Muscle of arm (tissue), 1 donor: ENCODE measurements at regions not wholly inside any gene's neighbourhood (a gene's known extent, or its start where the extent isn't known, plus 50 kb on each side); places are given as distances from the start of the nearest gene placed in this dataset.
A peak's percentile ranks its signal among the peaks of the same experiment; 100 is the strongest.
"Not testable (repeated sequence)": the region's sequence is repeated elsewhere in the genome, so short reads cannot be mapped to it uniquely, and the experiment has no call there.

ENCODE experiments used
- DNase-seq: peaks from one replicate; pipeline ENCODE4 v3.0.0-alpha.2; 2013

GRCh38 chr18:2222270-2223185, 348.8 kb downstream of the METTL4 start:
- DNase-seq: no peak

- DNase-seq: peak; percentile 69
These were observed 347.9 kb downstream of the METTL4 start for GRCh38 chr18:2223449-2223848.

- peak; percentile 67 for DNase-seq
These were observed 347.5 kb downstream of the METTL4 start for GRCh38 chr18:2223849-2224248.

- DNase-seq: no peak
These were observed 335.1 kb downstream of the METTL4 start for GRCh38 chr18:2236232-2236631.

- no peak for DNase-seq
These were observed 333.6 kb downstream of the METTL4 start for GRCh38 chr18:2237706-2238105.

- DNase-seq: no peak
These were observed 331.0 kb downstream of the METTL4 start for GRCh38 chr18:2240311-2240705.

GRCh38 chr18:2244641-2245040, 326.7 kb downstream of the METTL4 start:
- no peak for DNase-seq

- not testable (repeated sequence) for DNase-seq
These were observed 324.2 kb downstream of the METTL4 start for GRCh38 chr18:2247101-2247500.

- no peak for DNase-seq
These were observed 316.3 kb downstream of the METTL4 start for GRCh38 chr18:2254977-2255376.

GRCh38 chr18:2256577-2256976, 314.7 kb downstream of the METTL4 start:
- no peak for DNase-seq

- DNase-seq: no peak
These were observed 312.4 kb downstream of the METTL4 start for GRCh38 chr18:2258954-2259353.

- DNase-seq: no peak
These were observed 307.9 kb downstream of the METTL4 start for GRCh38 chr18:2263303-2263890.

- no peak for DNase-seq
These were observed 296.7 kb downstream of the METTL4 start for GRCh38 chr18:2274613-2275012.

- DNase-seq: no peak
These were observed 290.2 kb downstream of the METTL4 start for GRCh38 chr18:2281086-2281485.

- DNase-seq: no peak
These were observed 289.6 kb downstream of the METTL4 start for GRCh38 chr18:2281523-2282199.

GRCh38 chr18:2293109-2293839, 278.0 kb downstream of the METTL4 start:
- DNase-seq: no peak

GRCh38 chr18:2301316-2301715, 270.0 kb downstream of the METTL4 start:
- no peak for DNase-seq

GRCh38 chr18:2302012-2302411, 269.3 kb downstream of the METTL4 start:
- DNase-seq: no peak

- DNase-seq: no peak
These were observed 268.4 kb downstream of the METTL4 start for GRCh38 chr18:2302628-2303516.

- no peak for DNase-seq
These were observed 267.6 kb downstream of the METTL4 start for GRCh38 chr18:2303517-2304238.
